ENCODE measurements at regions not wholly inside any gene's neighbourhood (a gene's known extent, or its start where the extent isn't known, plus 50 kb on each side); places are given as distances from the start of the nearest gene placed in this dataset.
"Not testable (repeated sequence)": the region's sequence is repeated elsewhere in the genome, so short reads cannot be mapped to it uniquely, and the experiment has no call there.

- FAIRE-seq (no peak), DNase-seq (ENCODE audit: insufficient read length, low spot score) (no peak)
- TF ChIP-seq CTCF (IDR thresholded peaks at IDR 0.05; ENCODE audit: insufficient read depth, missing control alignments): no peak
These were observed 151.4 kb downstream of the HSD17B3 start for GRCh38 chr9:96150324-96151227.

GRCh38 chr9:96149533-96150280 is 152.3 kb downstream of the HSD17B3 start:
- no peak for FAIRE-seq
- no peak for TF ChIP-seq CTCF (IDR thresholded peaks at IDR 0.05; ENCODE audit: insufficient read depth, missing control alignments)
- no peak for DNase-seq (ENCODE audit: insufficient read length, low spot score)

- DNase-seq (ENCODE audit: insufficient read length, low spot score): no peak
- TF ChIP-seq CTCF (IDR thresholded peaks at IDR 0.05; ENCODE audit: insufficient read depth, missing control alignments): no peak
- FAIRE-seq: no peak
These were observed 153.1 kb downstream of the HSD17B3 start for GRCh38 chr9:96148634-96149532.

- FAIRE-seq; DNase-seq (ENCODE audit: insufficient read length, low spot score): not testable (repeated sequence)
These were observed 154.9 kb downstream of the HSD17B3 start for GRCh38 chr9:96147029-96147428.

- DNase-seq (ENCODE audit: insufficient read length, low spot score) (no peak), FAIRE-seq (no peak)
- TF ChIP-seq CTCF (IDR thresholded peaks at IDR 0.05; ENCODE audit: insufficient read depth, missing control alignments): no peak
These were observed 160.3 kb downstream of the HSD17B3 start for GRCh38 chr9:96141666-96142065.

- no peak for DNase-seq (ENCODE audit: insufficient read length, low spot score)
- no peak for TF ChIP-seq CTCF (IDR thresholded peaks at IDR 0.05; ENCODE audit: insufficient read depth, missing control alignments)
- no peak for FAIRE-seq
These were observed 160.9 kb downstream of the HSD17B3 start for GRCh38 chr9:96141128-96141474.

Measured in D721Med (cell line).